HL-60 (cell line): ENCODE measurements at regions not wholly inside any gene's neighbourhood (a gene's known extent, or its start where the extent isn't known, plus 50 kb on each side); places are given as distances from the start of the nearest gene placed in this dataset.

ENCODE experiments used
- DNase-seq, 2 experiments: peaks; one replicate each; pipeline ENCODE4 v3.0.0-alpha.2; 2010 to 2020; ENCODE audit warnings: low read depth in 1 of 2, low spot score in 1 of 2
- H3K27ac ChIP-seq: fragments of 250-450 bp; sonication (Bioruptor Pico); replicated peaks from 2 replicates; pipeline ENCODE4 v1.5.1; 2020; ENCODE audit warnings: mild to moderate bottlenecking, moderate library complexity
- H3K27me3 ChIP-seq: fragments of 250-450 bp; sonication (Bioruptor Pico); 2 replicates; pipeline ENCODE4 v1.5.1; 2021; ENCODE audit warnings: mild to moderate bottlenecking, moderate library complexity; ENCODE audit not compliant: insufficient read depth, poor library complexity, severe bottlenecking
- H3K4me3 ChIP-seq: replicated peaks from 2 replicates; pipeline ENCODE4 v1.5.1; 2011; ENCODE audit warnings: mild to moderate bottlenecking, control low read depth, low read length; ENCODE audit not compliant: insufficient read depth
- CTCF ChIP-seq: IDR thresholded peaks from one replicate; pipeline ENCODE4 v1.5.1; 2011; ENCODE audit warnings: low read length, control low read depth, inconsistent platforms; ENCODE audit not compliant: insufficient read depth
- GABPA ChIP-seq: IDR thresholded peaks from 2 replicates; pipeline ENCODE4 v1.6.1; 2012; ENCODE audit warnings: low read depth
- POLR2AphosphoS5 ChIP-seq: IDR thresholded peaks from 2 replicates; pipeline ENCODE4 v1.6.1; 2012; ENCODE audit warnings: low read depth
- REST ChIP-seq: IDR thresholded peaks from 2 replicates; pipeline ENCODE4 v1.6.1; 2012; ENCODE audit warnings: low read depth; ENCODE audit not compliant: insufficient replicate concordance
- SPI1 ChIP-seq: IDR thresholded peaks from 2 replicates; pipeline ENCODE4 v1.6.1; 2012; ENCODE audit warnings: low read depth, mild to moderate bottlenecking, borderline replicate concordance

GRCh38 chr20:50456452-50457324 lies 53.5 kb upstream of the PTPN1 start:
- TF ChIP-seq REST (no peak), GABPA (no peak), SPI1 (no peak), POLR2AphosphoS5 (no peak), CTCF (no peak)
- Histone ChIP-seq H3K27me3 (no peaks in the 10 kb centered on the region), H3K4me3 (no peak overlapping the region), H3K27ac (no peak overlapping the region)
- DNase-seq, result no peak

GRCh38 chr20:50459124-50459918 lies 50.9 kb upstream of the PTPN1 start:
- Histone ChIP-seq H3K27me3 (no peaks in the 10 kb centered on the region), H3K27ac (no peak overlapping the region), H3K4me3 (no peak overlapping the region)
- no peak for TF ChIP-seq GABPA
- no peak for DNase-seq

- Histone ChIP-seq H3K27me3 (no peaks in the 10 kb centered on the region), H3K4me3 (no peak overlapping the region), H3K27ac (no peak overlapping the region)
- no peak for DNase-seq
- TF ChIP-seq CTCF, result no peak
- no peak for TF ChIP-seq POLR2AphosphoS5
These were observed 50.0 kb upstream of the PTPN1 start for GRCh38 chr20:50460115-50460607.
